BJ (cell line): ENCODE measurements at regions not wholly inside any gene's neighbourhood (a gene's known extent, or its start where the extent isn't known, plus 50 kb on each side); places are given as distances from the start of the nearest gene placed in this dataset.
"Not testable (repeated sequence)": the region's sequence is repeated elsewhere in the genome, so short reads cannot be mapped to it uniquely, and the experiment has no call there.

Source experiments
- CTCF ChIA-PET: fragments of 350-600 bp; formaldehyde crosslinking; extraction: SDS; loops from one replicate; lab custom pipeline; 2021; ENCODE audit warnings: antibody characterized with exemption, inconsistent platforms; lab: Yijun Ruan, JAX
- POLR2A ChIA-PET: fragments of 300-600 bp; sonication (Branson Sonifier 250); formaldehyde crosslinking; extraction: SDS; loops from one replicate; lab custom pipeline; 2021; ENCODE audit warnings: antibody characterized with exemption; lab: Charles Lee
- DNase-seq: peaks from one replicate; pipeline ENCODE4 v3.0.0-alpha.2; 2011; ENCODE audit warnings: low read depth
- H3K27me3 ChIP-seq: 2 replicates; pipeline ENCODE4 v1.6.0; 2011; ENCODE audit warnings: low read length; ENCODE audit not compliant: control insufficient read depth, insufficient read depth
- H3K36me3 ChIP-seq: 2 replicates; pipeline ENCODE4 v1.5.1; 2011; ENCODE audit warnings: low read length; ENCODE audit not compliant: control insufficient read depth, insufficient read depth
- H3K4me3 ChIP-seq: 2 replicates; pipeline ENCODE4 v1.5.1; 2011; ENCODE audit warnings: low read depth, mild to moderate bottlenecking, control low read depth, low read length

DNA sequence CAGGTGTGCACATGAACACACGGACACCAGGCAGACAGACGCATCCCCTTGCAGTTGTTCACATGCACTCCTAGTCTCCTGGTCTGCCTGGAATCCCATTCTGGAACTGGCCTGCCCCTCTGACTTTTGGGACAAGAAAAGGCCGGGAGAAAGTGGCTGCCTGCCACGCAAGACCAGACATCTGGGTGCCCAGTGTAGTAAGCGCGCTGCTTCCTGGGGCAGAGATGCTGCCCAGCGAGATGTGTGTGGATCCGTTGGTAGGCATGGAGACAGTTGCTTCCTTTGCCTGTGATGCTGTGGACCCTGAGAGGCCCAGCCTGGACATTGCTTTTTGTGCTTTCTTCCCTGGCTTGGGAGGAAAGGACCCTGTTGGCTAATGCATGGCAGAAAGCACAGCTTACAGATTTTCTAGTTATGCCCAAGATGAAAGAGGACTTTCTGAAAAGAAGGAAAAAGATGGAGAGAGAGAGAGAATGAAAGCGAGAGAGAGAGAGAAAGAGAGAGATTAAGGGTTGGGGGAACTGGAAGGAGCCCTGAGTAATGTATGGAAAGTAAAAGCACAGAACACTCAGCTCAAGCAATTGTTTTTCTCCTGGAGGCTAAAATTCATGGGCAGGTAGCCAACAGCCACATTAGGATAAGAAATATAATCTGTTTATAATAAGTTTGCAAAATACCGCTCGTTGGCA lies 235.3 kb downstream of the BCL2L11 start:
- H3K36me3 ChIP-seq, H3K27me3 ChIP-seq, H3K4me3 ChIP-seq, POLR2A ChIA-PET, DNase-seq, CTCF ChIA-PET: not testable (repeated sequence)

DNA sequence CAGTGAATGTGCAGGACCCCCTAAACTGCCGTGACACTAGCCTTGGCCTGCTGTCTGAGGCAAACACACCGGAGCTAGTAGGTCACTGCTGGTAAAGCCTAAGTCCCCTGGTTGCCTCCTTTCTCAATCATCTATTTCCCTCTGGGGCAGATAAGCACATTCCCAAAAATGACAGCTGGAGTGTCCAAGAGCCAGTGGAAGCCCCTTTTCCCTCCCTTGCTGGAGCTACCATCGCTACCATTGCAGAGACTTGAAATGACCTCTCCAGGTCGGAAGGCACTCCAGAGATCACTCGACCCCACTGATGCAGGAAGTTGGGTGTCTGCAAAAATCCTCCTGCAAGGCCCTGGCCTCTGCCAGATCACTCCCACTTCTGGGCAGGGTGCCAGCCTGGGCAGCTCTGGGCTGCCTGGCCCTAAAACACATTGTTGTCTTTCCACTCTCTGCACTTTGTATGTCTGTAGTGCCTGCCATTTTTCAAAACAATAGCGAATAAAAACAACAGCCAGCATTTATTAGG lies 235.9 kb downstream of the BCL2L11 start:
- CTCF ChIA-PET, H3K4me3 ChIP-seq, H3K36me3 ChIP-seq, H3K27me3 ChIP-seq, DNase-seq, POLR2A ChIA-PET: not testable (repeated sequence)

DNA sequence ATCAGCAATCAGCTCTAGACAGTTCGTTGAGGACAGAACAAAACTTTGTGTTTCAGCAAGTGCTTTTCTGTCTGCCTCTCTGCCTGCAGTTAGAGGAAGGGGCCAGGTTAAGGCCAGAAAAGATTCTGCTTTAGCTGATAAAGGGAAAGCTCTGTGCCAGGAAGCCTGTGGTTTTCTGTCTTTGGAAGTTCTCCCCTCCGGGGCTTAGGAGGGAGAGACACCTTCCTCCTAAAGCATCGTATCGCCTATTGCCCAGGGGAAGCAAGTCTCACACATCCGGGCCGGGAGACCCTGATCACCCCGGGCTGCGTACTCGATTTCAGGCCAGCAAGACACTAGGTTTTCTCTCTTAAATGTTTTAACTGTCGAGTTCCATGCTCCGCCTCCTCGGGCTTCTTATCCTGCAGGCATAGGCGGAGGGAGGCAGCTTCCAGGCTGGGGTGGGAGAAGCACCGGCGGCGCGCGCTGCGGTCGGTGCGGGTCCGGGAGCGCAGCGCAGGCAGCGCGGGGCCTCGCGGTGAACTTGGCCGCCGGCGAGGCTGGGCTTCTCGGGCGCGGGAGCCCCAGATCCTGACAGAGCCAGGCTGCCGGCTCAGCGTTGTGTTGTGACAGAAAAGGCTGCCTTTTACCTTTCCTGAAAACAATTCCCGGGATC lies 245.4 kb downstream of the BCL2L11 start:
- H3K27me3 ChIP-seq, DNase-seq, CTCF ChIA-PET, POLR2A ChIA-PET, H3K4me3 ChIP-seq, H3K36me3 ChIP-seq: not testable (repeated sequence)

DNA sequence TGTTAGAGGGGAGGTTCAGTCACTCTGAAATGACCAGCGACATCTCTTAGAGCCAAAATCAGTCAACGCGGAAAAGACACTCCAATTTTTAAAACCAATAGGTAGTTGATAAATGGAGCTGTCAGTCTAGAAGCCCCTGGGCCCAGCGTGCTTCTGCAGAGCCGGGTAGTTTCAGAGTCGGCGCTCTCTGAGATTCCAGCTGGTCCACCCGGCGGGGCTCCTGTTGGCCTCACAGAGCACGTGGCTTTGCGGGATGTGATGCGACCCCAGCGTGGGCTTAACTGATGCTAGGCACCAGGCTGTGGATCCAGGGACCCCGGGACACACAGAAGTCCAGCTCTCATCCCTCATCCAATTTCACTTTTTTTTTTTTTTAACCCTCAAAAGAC lies 245.9 kb downstream of the BCL2L11 start:
- DNase-seq, H3K27me3 ChIP-seq, CTCF ChIA-PET, POLR2A ChIA-PET, H3K36me3 ChIP-seq, H3K4me3 ChIP-seq: not testable (repeated sequence)

DNA sequence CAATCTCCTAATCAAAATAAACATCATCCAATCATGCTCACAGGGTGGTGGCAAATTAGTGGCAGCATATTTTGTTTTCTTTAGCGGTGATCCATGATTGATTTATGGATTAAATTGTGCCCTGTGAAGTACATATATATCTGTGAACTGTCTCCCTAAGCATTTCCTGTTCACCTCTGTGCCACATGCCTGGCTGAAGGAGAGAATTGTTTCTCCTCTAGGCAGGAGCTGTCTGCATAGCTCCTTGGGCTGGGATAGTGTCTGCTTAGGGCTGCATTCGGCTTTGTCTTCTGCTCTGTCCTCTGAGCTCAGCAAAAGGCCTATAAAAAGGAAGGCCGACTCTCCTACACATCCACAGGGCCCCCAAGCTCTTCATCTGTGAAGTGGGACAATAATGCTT lies 246.4 kb downstream of the BCL2L11 start:
- H3K4me3 ChIP-seq, POLR2A ChIA-PET, CTCF ChIA-PET, H3K36me3 ChIP-seq, DNase-seq, H3K27me3 ChIP-seq: not testable (repeated sequence)

DNA sequence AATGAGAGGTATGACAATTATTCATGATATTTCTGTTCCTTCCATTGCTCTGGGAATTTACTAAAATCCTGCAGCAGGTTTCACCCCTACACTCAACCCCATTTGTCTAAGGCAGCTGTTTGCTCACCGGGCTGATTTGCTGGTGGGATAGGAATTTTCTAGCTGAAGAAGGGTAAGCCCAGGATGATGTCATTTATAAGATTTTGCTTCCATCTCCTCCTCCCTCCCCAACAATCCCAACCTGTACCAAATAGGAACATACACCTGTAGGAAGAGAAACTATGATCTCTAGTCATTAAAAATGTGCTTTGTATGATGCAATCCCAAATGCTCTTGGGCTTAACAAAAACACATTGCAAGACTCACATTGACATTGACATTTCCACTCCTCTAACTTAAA lies 247.2 kb downstream of the BCL2L11 start:
- DNase-seq = not testable (repeated sequence)

DNA sequence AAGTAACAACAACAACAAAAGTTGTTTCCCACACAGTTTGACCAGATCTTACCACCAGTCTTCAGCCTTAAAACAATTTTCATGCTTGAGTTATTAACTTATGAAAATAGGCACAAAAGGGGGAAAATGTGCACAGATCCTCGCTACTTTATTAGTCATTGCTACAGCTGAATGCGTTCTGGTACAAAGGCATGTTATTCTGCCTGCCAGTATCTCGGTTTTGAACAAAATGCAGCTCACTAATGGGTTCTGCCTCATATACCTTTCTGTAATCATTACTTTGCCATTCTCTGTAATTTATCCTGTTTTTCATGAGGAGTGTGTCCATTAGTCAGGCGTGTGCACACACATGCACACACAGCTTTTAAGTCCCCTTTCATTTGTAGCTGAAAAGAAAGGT lies 247.6 kb downstream of the BCL2L11 start:
- CTCF ChIA-PET, POLR2A ChIA-PET, H3K27me3 ChIP-seq: not testable (repeated sequence)

More for the DNA sequence above, 247.2 kb downstream of the BCL2L11 start:
- POLR2A ChIA-PET, H3K4me3 ChIP-seq, CTCF ChIA-PET, H3K36me3 ChIP-seq, H3K27me3 ChIP-seq: not testable (repeated sequence)

DNA sequence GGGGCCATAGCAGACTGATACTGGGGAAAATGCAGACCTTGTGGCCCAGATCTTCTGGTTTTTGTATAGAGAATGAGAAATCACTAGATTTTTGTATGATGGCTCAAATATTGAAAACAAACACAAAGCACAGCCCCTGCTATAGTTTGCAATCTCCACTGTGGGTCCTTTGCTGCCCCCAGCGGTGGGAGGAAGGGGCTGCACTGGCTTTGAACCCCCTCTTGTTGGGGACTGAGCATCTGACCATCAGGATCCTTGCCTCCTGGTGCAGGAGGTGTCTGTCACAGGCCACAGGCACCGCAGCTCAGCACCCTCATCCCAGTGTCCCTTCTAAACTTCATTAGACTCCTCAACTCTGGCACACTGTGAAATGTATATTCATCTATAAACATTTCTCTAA lies 252.3 kb downstream of the BCL2L11 start:
- CTCF ChIA-PET, H3K4me3 ChIP-seq, H3K36me3 ChIP-seq, DNase-seq, H3K27me3 ChIP-seq, POLR2A ChIA-PET: not testable (repeated sequence)

More for the DNA sequence above, 247.6 kb downstream of the BCL2L11 start:
- DNase-seq, H3K4me3 ChIP-seq, H3K36me3 ChIP-seq: not testable (repeated sequence)

DNA sequence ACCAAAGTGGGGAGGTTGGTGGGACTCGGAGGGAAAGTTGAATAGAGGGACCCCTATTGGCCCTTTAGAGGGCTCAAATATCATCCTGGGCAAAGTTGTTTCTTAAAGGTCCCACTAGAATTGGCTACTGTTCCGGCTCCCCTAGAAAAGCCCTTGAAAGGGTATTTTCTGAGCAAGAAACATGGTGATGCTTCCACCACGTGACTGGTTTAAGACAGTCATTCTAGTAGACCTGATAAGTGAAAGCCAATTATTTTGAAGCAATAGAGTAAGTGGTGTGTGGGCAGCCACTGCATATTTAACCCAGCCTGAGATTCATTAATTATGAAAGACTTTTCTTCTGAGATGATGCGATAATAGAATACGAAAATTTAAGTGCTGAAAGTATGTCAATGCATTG lies 253.3 kb downstream of the BCL2L11 start:
- H3K27me3 ChIP-seq, H3K36me3 ChIP-seq, H3K4me3 ChIP-seq, CTCF ChIA-PET, DNase-seq, POLR2A ChIA-PET: not testable (repeated sequence)

DNA sequence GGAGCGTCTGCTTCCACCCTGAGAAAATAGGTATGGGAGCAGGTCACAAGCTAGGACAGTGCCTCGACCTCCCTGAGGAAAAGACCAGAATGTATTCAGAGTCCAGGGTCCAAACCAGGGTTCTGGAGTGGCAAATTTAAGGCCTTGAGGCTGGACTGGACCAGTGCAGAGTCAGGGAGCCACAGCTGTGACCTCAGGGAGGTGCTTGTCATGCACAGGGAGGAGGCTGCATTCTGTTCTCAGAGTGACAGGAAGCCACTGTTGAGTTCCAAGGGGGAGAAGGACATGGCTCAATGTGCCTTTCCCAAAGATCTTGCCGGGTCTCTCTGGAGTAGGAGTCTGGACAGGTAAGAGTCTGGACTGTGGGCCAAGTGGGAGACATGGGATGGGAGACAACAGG lies 254.0 kb downstream of the BCL2L11 start:
- H3K27me3 ChIP-seq, DNase-seq, POLR2A ChIA-PET, H3K4me3 ChIP-seq, H3K36me3 ChIP-seq, CTCF ChIA-PET: not testable (repeated sequence)

DNA sequence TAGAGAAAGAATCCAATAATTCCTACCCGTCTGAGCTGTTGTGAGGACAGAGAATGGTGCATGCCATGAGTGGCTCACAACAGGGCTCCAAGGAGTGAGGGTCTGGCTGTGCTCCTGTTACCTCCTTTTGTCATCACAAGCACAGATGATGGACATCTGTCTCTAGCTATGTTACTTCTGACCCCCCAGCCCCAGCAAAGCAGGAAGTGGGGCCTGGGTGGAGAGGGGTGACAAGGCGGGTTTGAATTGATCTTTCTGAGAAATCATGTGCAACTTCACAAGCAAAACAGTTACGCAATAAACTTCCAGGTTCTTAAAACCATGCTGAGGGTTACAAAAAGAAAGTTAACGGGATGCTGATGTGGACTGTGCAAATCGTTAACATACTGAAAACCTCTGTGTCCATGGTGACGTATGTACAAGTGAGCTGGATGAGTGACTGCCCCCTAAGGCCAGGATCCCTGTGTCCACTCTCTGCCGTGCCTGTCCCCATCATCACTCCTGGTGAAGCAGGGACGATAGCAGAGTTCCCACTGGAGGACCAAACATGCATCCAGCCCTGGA lies 254.7 kb downstream of the BCL2L11 start:
- POLR2A ChIA-PET, H3K36me3 ChIP-seq, H3K4me3 ChIP-seq, DNase-seq, CTCF ChIA-PET, H3K27me3 ChIP-seq: not testable (repeated sequence)

DNA sequence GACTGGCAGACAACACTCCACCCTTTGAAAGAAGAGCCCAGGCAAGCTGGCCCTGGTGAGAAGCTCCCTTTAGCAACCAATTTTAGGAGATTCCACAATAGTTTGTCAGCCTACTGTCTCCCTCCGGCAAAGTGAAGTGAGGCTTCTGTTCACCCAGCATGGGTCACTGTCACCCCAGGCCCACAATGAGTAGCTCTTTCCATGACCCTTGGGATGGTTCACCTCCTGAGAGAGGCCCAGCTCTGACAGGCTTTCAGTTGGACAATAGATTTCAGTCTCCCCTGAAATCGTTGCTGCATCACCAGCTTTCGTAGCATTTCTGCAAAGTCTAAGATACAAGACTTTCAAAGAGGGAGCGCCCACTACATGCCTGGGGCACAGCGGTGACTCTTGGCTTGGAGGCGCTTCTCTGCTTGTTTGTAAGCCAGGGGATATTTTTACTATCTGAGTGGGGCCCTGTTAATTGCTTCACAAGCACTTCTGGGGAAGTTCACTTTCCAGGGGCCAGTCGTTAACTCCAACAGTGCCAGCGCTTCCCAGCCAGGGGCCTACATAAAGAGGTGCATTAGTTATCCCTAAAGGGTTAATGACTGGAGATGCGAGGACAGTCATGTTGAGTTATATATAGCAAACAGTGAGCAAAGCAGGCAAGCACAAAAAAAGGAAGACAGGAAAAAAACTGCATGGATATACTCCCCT lies 255.7 kb downstream of the BCL2L11 start:
- H3K4me3 ChIP-seq, H3K27me3 ChIP-seq, DNase-seq, POLR2A ChIA-PET, CTCF ChIA-PET, H3K36me3 ChIP-seq: not testable (repeated sequence)
